GM12878 (cell line): ENCODE measurements at regions not wholly inside any gene's neighbourhood (a gene's known extent, or its start where the extent isn't known, plus 50 kb on each side); places are given as distances from the start of the nearest gene placed in this dataset.

Experiments
- ATAC-seq: fragments of 200-7000 bp; cut with Tn5 transposase; 3 replicates; pipeline ENCODE4 v1.9.1; 2020; ENCODE audit warnings: mild to moderate bottlenecking, moderate library complexity
- BruUV-seq: library from RNA; stranded (reverse); fragments of 400-500 nt; replicated peaks from 2 replicates; lab custom pipeline; 2021; lab: Mats Ljungman, UMichigan
- CTCF ChIA-PET: fragments of 300-600 bp; sonication (Branson Sonifier 250); formaldehyde crosslinking; extraction: SDS; loops from one replicate; lab custom pipeline; 2021; ENCODE audit warnings: inconsistent platforms; lab: Yijun Ruan, JAX
- POLR2A ChIA-PET: fragments of 350-600 bp; formaldehyde crosslinking; extraction: SDS; loops from one replicate; lab custom pipeline; 2021; ENCODE audit warnings: inconsistent platforms; lab: Charles Lee
- RAD21 ChIA-PET: fragments of 300-600 bp; sonication (Branson Sonifier 250); formaldehyde crosslinking; loops from one replicate; lab custom pipeline; 2023; ENCODE audit warnings: antibody characterized with exemption; ENCODE audit not compliant: unreplicated experiment; lab: Charles Lee
- SMC1A ChIA-PET: fragments of 300-600 bp; sonication (Branson Sonifier 250); formaldehyde crosslinking; loops from one replicate; lab custom pipeline; 2023; ENCODE audit not compliant: unreplicated experiment, uncharacterized antibody; lab: Charles Lee
- DNase-seq: peaks from one replicate; pipeline ENCODE4 v3.0.0-alpha.2; 2011; ENCODE audit warnings: low read depth, low spot score
- FAIRE-seq: peaks from 3 replicates; lab custom pipeline; 2011; peaks lifted over from hg19 to GRCh38; lab: Jason Lieb, UNC
- H2AFZ ChIP-seq: 2 replicates; pipeline ENCODE4 v1.6.0; 2011; ENCODE audit warnings: low read depth, low read length, control low read depth; ENCODE audit not compliant: control insufficient read depth
- H3K27ac ChIP-seq: 2 replicates; pipeline ENCODE4 v1.5.1; 2011; ENCODE audit warnings: control low read depth; ENCODE audit not compliant: control insufficient read depth, insufficient read depth
- H3K27me3 ChIP-seq, 2 experiments: replicated peaks in 1 of 2; 2 replicates each; pipeline versions ENCODE4 v1.6.0 to v1.6.1; 2011; ENCODE audit warnings: low read length in 1 of 2; ENCODE audit not compliant: control insufficient read depth in 2 of 2, insufficient read depth in 2 of 2
- H3K36me3 ChIP-seq, 2 experiments: 2 replicates each; pipeline ENCODE4 v1.5.1; 2011; ENCODE audit warnings: low read length in 1 of 2; ENCODE audit not compliant: control insufficient read depth in 2 of 2, insufficient read depth in 2 of 2
- H3K4me1 ChIP-seq: 2 replicates; pipeline ENCODE4 v1.6.1; 2011; ENCODE audit warnings: mild to moderate bottlenecking, low read length, moderate library complexity, mixed read lengths; ENCODE audit not compliant: control insufficient read depth, insufficient read depth
- H3K4me2 ChIP-seq: 2 replicates; pipeline ENCODE4 v1.6.0; 2011; ENCODE audit warnings: control low read depth; ENCODE audit not compliant: control insufficient read depth, insufficient read depth
- H3K4me3 ChIP-seq: fragments of 200-600 bp; sonication (generic); 2 replicates; pipeline ENCODE4 v1.5.1; 2016
- H3K79me2 ChIP-seq: 2 replicates; pipeline ENCODE4 v1.6.0; 2011; ENCODE audit warnings: low read length; ENCODE audit not compliant: control insufficient read depth, insufficient read depth
- H3K9ac ChIP-seq: 2 replicates; pipeline ENCODE4 v1.8.0; 2011; ENCODE audit warnings: low read length, control low read depth, mixed read lengths; ENCODE audit not compliant: control insufficient read depth, insufficient read depth
- H3K9me3 ChIP-seq: replicated peaks from 3 replicates; pipeline ENCODE4 v1.5.1; 2011; ENCODE audit warnings: mild to moderate bottlenecking, low read length; ENCODE audit not compliant: control insufficient read depth, insufficient read depth
- H4K20me1 ChIP-seq: 2 replicates; pipeline ENCODE4 v1.6.0; 2011; ENCODE audit not compliant: control insufficient read depth, insufficient read depth
- CBFB ChIP-seq: IDR thresholded peaks from 2 replicates; pipeline ENCODE4 v1.6.1; 2016; ENCODE audit warnings: antibody characterized with exemption, low read depth
- CBX3 ChIP-seq: fragments of 200-600 bp; sonication (generic); IDR thresholded peaks from 2 replicates; pipeline ENCODE4 v1.6.1; 2016; ENCODE audit warnings: low read depth, borderline replicate concordance
- CHD2 ChIP-seq: IDR thresholded peaks from 2 replicates; pipeline ENCODE4 v1.6.1; 2011; ENCODE audit warnings: low read depth, low read length, improper control_type of control experiment, borderline replicate concordance
- CHD4 ChIP-seq: fragments of 200-600 bp; sonication (generic); IDR thresholded peaks from 2 replicates; pipeline ENCODE4 v1.6.1; 2016; ENCODE audit warnings: mild to moderate bottlenecking
- E4F1 ChIP-seq: fragments of 450-650 bp; IDR thresholded peaks from 2 replicates; pipeline ENCODE4 v1.6.1; 2018; ENCODE audit warnings: borderline replicate concordance, mild to moderate bottlenecking; ENCODE audit not compliant: partially characterized antibody
- GABPA ChIP-seq: IDR thresholded peaks from 2 replicates; pipeline ENCODE4 v1.6.1; 2014; ENCODE audit warnings: antibody characterized with exemption, low read depth, mild to moderate bottlenecking, inconsistent platforms
- RB1 ChIP-seq: fragments of 450-650 bp; formaldehyde crosslinking; IDR thresholded peaks from 2 replicates; pipeline ENCODE4 v1.6.1; 2017; ENCODE audit warnings: mild to moderate bottlenecking, borderline replicate concordance
- SRF ChIP-seq, 2 experiments: IDR thresholded peaks; 2 replicates each; pipeline ENCODE4 v1.6.1; 2011; ENCODE audit warnings: low read depth in 2 of 2, low read length in 2 of 2, mild to moderate bottlenecking in 1 of 2, moderate library complexity in 1 of 2
- TARDBP ChIP-seq: IDR thresholded peaks from 2 replicates; pipeline ENCODE4 v1.6.1; 2016; ENCODE audit warnings: borderline replicate concordance
- WGBS: methylation state at CpG from one replicate; pipeline ENCODE4 v1.1.6; 2016; ENCODE audit warnings: low lambda C conversion rate; ENCODE audit not compliant: insufficient replicate concordance, insufficient coverage; ENCODE audit errors: missing lambda C conversion rate; 5-methylcytosine and 5-hydroxymethylcytosine counted together
- in situ Hi-C: fragments of 300-500 bp; cut with MboI; formaldehyde crosslinking; loops from 9 replicates; pipeline ENCODE4 v1.14.3; 2018; ENCODE audit warnings: mixed read lengths
- intact Hi-C: fragments of 100-400 bp; cut with micrococcal nuclease; formaldehyde crosslinking; loops from one replicate; pipeline ENCODE4 v1.14.2; 2022; ENCODE audit not compliant: unreplicated experiment
- TF ChIP-seq, protein P1 (sequence below): IDR thresholded peaks from 2 replicates; pipeline ENCODE4 v1.6.1; 2012; ENCODE audit warnings: improper control_type of control experiment, low read depth, low read length; ENCODE audit not compliant: insufficient replicate concordance
- TF ChIP-seq, protein P2 (sequence below): fragments of 450-650 bp; IDR thresholded peaks from 2 replicates; pipeline ENCODE4 v1.6.1; 2017; ENCODE audit warnings: antibody characterized with exemption, mild to moderate bottlenecking, moderate library complexity

- no peaks in the 10 kb centered on the region for H4K20me1 ChIP-seq
- RAD21 ChIA-PET = no interaction called here
- no TSS peak for BruUV-seq
- no peaks in the 10 kb centered on the region for H3K79me2 ChIP-seq
- no peak overlapping the region for H2AFZ ChIP-seq
- FAIRE-seq = no peak
- no peak overlapping the region for H3K4me2 ChIP-seq
- no peaks in the 10 kb centered on the region for H3K4me1 ChIP-seq
- SMC1A ChIA-PET = no interaction called here
- intact Hi-C loops (no loop called here), in situ Hi-C loops (no loop called here)
- no peak for DNase-seq
- ATAC-seq = no peak
- peaks cover 0 to 5% of the 10 kb centered on the region in 2 experiments; a peak in 1 of 4 replicates for H3K27me3 ChIP-seq
- no peak overlapping the region for H3K27ac ChIP-seq
- CTCF ChIA-PET = no interaction called here
- no peaks in the 10 kb centered on the region for H3K36me3 ChIP-seq
- no peak overlapping the region for H3K4me3 ChIP-seq
- no peaks in the 10 kb centered on the region for H3K9me3 ChIP-seq
- POLR2A ChIA-PET = no interaction called here
- no peak overlapping the region for H3K9ac ChIP-seq
- WGBS = 19% methylated on average over 10 of the region's 10 CpGs
- TF ChIP-seq CBFB (no peak), SRF (IDR thresholded peaks at IDR 0.05; ENCODE audit: low read depth in 2 of 2, low read length in 2 of 2) (no peak), CHD4 (no peak), CHD2 (no peak), GABPA (no peak), TARDBP (no peak), CBX3 (no peak), E4F1 (no peak), RB1 (no peak)
- TF ChIP-seq, protein P1, sequence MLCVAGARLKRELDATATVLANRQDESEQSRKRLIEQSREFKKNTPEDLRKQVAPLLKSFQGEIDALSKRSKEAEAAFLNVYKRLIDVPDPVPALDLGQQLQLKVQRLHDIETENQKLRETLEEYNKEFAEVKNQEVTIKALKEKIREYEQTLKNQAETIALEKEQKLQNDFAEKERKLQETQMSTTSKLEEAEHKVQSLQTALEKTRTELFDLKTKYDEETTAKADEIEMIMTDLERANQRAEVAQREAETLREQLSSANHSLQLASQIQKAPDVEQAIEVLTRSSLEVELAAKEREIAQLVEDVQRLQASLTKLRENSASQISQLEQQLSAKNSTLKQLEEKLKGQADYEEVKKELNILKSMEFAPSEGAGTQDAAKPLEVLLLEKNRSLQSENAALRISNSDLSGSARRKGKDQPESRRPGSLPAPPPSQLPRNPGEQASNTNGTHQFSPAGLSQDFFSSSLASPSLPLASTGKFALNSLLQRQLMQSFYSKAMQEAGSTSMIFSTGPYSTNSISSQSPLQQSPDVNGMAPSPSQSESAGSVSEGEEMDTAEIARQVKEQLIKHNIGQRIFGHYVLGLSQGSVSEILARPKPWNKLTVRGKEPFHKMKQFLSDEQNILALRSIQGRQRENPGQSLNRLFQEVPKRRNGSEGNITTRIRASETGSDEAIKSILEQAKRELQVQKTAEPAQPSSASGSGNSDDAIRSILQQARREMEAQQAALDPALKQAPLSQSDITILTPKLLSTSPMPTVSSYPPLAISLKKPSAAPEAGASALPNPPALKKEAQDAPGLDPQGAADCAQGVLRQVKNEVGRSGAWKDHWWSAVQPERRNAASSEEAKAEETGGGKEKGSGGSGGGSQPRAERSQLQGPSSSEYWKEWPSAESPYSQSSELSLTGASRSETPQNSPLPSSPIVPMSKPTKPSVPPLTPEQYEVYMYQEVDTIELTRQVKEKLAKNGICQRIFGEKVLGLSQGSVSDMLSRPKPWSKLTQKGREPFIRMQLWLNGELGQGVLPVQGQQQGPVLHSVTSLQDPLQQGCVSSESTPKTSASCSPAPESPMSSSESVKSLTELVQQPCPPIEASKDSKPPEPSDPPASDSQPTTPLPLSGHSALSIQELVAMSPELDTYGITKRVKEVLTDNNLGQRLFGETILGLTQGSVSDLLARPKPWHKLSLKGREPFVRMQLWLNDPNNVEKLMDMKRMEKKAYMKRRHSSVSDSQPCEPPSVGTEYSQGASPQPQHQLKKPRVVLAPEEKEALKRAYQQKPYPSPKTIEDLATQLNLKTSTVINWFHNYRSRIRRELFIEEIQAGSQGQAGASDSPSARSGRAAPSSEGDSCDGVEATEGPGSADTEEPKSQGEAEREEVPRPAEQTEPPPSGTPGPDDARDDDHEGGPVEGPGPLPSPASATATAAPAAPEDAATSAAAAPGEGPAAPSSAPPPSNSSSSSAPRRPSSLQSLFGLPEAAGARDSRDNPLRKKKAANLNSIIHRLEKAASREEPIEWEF = no peak
- TF ChIP-seq, protein P2, sequence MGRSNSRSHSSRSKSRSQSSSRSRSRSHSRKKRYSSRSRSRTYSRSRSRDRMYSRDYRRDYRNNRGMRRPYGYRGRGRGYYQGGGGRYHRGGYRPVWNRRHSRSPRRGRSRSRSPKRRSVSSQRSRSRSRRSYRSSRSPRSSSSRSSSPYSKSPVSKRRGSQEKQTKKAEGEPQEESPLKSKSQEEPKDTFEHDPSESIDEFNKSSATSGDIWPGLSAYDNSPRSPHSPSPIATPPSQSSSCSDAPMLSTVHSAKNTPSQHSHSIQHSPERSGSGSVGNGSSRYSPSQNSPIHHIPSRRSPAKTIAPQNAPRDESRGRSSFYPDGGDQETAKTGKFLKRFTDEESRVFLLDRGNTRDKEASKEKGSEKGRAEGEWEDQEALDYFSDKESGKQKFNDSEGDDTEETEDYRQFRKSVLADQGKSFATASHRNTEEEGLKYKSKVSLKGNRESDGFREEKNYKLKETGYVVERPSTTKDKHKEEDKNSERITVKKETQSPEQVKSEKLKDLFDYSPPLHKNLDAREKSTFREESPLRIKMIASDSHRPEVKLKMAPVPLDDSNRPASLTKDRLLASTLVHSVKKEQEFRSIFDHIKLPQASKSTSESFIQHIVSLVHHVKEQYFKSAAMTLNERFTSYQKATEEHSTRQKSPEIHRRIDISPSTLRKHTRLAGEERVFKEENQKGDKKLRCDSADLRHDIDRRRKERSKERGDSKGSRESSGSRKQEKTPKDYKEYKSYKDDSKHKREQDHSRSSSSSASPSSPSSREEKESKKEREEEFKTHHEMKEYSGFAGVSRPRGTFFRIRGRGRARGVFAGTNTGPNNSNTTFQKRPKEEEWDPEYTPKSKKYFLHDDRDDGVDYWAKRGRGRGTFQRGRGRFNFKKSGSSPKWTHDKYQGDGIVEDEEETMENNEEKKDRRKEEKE = no peak
Measured at GRCh38 chr2:216802516-216803215, 57.2 kb downstream of the TNP1 start.
